GM18498 (cell line): ENCODE measurements at regions not wholly inside any gene's neighbourhood (a gene's known extent, or its start where the extent isn't known, plus 50 kb on each side); places are given as distances from the start of the nearest gene placed in this dataset.
A peak's percentile ranks its signal among the peaks of the same experiment; 100 is the strongest.
"Not testable (repeated sequence)": the region's sequence is repeated elsewhere in the genome, so short reads cannot be mapped to it uniquely, and the experiment has no call there.

Experiments used
- ATAC-seq: cut with Tn5 transposase; IDR thresholded peaks from one replicate; pipeline ENCODE4 v1.9.1; 2021; ENCODE audit warnings: mild to moderate bottlenecking, moderate library complexity; ENCODE audit not compliant: unreplicated experiment

DNA sequence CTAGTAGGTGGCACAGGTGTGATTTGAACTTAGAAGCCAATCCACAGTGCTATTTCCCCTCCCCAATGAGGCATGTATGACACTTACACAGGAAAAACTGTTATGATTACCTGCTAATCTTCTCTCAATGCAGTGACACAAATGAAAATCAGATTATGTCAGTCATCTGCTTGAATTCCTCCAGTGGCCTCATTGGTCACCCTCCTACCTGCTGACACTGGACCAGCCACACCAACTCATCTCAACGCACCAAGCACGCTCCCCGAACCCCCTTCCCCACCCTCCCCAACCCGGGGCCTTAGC, 82.2 kb upstream of the SEC11C start:
- no peak for ATAC-seq

DNA sequence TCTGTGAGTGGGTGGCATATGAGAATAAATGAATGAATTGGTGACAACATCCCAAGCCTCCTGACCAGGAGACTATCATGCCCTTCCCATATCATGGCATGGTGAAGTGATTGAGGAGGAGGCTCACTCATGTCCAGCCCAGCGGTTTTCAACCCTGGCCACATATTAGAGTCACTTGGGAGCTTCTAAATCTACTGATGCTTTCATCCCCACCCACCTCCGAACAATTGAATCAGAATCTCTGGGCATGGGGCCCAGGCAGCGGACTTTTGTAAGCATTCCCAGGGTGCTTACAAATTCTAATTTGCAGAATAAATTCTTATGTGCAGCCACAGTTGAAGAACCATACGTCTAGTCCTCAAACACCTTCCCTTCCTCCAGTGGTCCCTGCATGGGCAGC, 81.7 kb upstream of the SEC11C start:
- no peak for ATAC-seq

DNA sequence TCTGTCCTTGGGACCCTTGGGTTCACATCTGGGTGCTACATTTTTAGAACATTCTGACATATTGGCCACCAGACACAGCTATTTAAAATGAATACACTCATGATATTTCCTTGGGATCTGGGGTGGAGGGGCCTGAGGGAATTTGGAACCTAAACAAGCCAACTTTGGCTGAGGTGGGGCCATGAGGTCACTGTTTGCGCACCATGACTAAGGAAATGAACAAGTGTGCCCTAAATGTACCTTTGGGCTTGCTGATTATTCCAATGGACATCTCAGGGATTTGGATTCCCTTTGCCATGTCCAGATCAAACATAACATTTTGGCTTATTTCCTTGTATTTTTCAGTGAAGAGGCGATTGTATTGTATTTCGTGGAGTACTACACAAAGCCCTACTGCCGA, 80.5 kb upstream of the SEC11C start:
- no peak for ATAC-seq

DNA sequence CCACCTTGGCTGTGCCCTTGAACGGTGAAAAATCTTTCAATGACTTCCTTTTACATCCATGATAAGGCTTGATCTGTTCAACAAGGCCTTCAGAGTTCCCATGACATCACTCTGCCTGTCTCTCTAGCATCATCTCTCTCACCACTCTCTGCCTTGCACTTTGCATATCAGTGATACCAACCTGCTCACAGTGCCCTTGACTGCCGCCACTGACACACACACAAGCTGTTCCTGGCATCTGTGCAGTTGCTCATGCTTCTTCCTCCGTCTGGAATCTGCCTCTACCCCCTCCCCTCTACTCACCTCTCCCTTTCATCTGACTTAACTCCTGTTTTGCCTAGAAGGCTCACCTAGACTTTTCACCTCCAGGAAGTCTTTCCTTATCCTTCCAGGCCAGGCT, 79.1 kb upstream of the SEC11C start:
- no peak for ATAC-seq

DNA sequence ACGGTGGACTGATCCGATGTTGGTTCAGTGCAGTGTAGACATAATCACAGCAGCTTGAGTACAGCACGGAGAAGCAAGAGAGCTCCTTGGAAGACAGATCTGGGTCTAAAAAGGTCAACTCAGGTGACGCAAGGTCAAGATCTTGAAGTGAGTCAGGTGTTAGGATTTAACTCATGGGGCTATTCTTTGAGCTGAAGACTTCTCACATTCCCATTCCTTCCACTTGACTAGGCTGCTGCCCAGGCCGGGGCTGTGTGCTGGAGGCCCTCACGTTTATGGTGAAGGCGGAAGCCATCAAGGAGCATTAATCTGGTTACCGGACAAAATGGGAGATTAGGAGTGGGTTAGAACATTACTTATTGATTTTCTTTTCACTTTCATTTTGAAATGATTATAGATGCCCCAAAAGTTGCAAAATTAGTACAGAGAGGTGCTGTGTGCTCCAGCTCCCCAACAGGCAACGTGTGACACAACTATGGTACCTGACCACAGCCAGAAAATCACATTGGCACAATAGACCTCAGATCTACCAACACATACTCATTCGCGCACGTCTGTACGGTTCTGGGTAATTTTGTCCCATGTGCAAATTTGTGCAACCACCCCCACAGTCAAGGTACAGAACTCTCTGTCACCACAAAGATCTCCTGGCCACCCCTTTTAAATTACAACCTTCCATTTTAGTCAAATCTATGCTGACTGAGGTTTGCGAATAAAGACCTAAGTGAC, 77.6 kb upstream of the SEC11C start:
- ATAC-seq = no peak

DNA sequence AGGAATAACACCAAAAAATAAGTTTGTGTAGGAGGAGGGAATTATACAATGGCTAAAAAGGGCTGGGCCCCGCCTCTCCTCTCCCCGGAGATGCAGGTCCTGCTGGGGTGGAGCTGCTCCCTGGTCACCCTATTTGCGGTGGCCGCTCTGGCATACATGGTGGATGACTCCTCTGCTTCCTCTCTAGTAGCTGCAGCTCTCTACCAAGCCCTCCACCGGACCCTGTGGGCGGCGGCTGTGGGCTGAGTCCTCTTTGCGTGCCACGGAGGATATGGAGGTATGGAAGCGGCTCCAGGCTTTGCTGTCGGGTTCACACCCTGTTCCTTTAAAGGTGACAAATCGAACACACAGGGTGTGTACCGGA, 77.1 kb upstream of the SEC11C start:
- ATAC-seq = no peak

DNA sequence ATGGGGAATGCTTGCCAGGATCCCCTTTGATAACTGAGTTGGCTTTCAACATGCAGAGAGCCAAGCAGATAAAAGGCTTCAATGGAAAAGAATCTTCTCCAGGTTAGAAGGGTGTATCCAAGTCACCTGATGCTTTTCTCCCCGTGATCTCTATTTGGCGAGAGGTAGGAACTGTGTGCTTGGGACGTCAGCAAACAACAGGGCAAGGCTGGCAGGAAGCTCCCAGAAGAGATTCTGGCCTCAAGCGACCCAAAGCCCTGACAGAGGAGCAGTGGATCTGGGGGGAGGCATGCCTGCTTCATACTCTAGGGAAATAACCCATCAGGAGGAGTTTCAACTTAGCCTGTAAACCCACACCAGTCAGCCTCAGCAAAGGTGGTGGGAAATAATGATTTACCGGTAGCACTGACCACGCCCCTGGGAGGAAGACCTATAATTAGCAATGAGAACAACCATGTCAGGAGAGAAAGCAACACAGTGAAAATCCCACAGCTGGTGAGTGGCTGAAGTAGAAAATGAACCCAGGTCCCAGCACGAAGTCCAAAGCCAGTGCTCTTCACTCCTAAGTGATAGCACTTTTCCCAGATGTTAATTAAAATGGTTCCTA, 76.3 kb upstream of the SEC11C start:
- ATAC-seq = no peak

DNA sequence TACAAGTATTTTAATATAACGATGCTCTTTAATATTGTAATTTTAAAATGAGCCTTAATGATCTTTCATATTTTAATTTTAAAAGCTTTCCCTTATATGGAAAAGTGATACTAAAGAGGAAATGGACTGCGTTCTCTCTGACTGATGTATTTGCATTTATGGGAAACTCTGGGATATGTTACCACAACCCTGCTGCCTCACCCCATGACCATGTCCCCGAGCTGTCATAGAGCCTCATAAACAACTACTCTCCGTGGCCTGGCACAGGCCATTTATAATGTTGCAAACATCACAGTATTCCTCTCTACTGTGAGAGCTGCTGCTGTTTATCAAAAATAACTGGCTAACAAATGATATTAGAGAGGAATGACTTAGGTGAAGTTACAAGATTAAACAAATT, 75.8 kb upstream of the SEC11C start:
- no peak for ATAC-seq

DNA sequence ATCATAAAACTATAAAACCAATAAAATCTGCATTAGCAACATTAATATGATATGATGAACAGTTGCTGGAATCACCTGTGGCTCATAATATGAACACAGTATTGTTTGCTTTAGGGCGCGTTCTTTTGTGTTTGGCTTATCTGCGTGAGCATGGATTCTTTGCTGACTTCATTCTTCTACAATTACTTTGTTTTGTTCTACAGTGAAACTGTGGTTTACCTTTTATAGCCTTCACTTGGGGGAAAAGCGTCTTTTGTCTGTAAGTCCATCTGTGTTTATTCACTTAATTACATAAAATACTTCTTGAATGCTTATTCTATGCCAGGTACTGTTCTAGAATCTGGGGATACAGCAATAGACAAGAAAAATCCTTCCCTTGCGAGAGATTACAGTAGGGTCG, 74.0 kb upstream of the SEC11C start:
- no peak for ATAC-seq

DNA sequence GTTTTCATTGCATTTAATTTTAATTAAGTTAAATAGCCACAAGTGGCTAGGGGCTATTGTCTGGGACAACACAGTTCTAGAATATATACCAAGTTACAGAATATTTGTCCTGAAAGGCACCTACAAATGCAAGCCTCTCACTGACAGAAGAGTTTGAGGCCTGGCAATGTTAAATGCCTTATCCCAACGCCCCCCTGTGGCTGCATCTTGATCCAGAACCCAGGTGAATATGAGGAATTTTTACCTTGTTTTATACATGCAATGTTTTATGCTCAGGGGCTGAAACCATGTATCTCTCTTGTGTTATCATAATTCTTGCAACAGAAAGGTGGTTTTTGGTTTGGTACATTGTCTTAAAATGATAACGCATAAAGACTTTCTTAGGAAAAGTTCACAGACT, 71.8 kb upstream of the SEC11C start:
- no peak for ATAC-seq

DNA sequence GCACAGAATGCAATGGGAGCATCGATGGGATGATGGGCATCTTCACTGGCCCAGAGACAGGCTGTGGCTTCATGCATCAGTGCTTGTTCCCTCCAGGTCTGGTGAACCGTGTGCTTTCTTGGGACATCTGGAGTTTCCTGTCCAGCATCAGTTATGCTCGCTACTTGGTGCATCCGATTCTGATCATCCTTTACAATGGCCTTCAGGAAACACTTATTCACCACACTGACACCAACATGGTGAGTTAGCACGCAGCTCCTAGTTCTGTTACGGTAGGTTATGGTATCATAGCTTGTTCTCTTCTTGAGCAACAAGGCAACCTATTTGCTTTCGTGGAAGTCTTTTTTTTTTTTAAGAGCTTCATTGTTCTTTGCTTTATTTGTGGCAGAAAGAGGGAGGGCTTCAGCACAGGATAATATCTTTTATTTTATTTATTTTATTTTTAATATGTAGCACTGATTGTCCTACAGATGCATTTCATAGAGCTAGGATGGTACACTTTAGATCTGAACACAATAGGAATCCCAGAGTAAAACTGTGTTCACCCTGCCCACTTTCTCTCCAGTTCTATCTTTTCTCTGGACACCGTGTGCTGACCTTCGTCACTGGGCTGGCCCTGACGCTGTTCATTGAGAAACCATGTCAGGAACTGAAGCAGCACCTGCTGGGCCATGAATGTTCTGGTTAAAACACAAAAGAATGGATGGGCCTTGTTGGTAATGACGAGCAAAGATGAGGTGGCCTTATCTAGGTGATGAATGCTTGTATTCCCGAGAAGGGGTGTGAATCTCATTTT, 71.2 kb upstream of the SEC11C start:
- ATAC-seq = no peak

DNA sequence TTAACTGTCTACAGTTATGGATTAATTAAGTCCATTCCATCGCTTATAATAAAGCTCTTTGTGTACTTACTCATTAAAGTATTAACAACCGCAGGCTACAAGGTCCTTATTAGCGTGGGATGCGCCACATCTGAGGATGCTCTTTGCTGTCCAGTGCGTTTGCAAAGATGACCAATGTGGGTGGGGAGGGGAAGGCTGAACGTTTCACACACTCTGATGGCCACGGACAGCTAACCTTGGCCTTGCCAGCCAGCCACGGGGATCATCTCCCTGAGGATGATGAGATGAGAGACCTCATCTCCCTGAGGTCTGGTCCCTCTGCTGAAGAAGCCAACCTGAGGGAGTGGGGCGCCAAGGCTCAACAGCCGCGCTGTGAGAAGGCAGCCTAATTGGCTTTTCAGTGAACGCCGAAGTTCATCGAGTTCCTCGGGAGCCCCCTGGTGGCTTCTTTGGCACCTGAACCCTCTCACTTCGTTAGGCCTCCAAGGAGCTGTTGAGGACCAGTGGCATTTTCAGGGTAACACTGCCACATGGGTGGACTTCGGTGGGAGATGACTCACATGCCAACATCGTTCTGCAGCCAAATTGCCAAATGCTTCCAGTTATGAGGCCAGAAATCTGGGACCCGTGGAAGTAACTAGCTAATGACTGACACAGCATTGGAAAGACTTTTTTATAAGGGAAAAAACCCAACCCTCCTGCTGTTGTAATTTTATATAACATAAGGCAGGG, 69.3 kb upstream of the SEC11C start:
- ATAC-seq = peak; percentile 72

DNA sequence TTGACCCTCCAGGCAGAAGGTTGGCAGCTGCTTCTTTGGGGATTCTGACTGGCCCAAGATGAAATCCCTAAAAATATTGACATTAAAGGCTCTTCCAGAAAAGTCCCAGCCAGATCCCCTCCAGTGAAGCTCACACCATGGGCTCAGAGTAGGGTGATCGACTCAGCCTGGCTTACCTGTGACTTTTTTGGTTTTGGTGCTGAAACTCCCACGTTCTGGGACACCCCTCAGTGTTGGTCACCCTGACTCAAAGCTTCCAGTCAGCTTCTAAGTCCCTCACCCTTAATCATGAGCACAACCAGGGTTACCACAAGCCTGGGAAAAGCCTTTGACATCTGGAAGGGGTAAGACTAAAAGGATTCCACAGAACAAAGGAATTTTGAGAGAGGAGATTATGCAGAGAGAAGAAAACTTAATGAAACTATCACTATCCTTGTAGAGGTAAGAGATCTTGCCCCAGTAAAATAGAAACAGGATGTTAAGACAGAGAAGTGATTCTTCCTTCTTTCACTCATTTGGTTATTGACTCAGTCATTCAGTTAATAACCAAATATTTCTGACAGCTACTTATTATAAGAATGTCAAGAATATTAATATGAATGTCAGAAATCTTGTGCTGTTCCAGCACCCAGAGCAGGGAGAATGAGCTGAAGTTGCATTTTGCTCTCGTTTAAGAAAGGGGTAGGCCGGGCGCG, 66.8 kb upstream of the SEC11C start:
- peak; percentile 59 for ATAC-seq

DNA sequence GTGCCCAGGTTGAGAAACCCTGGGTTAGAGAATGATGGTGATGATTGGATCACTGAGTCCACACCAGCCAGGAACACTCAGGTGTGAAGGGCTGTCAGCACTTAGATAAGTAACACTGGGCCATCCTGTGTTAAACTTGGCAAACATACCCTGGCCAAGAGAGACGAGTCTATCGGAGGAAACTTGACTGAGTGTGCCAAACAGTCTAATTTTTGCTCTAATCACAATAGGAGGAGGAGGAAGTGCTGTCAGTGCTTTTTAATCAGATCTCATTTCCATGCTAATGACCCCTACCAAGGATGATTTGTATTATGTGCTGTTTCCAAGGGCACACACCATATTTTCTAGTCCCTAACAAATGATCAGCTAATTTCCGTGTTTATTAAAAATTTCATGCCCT, 63.8 kb upstream of the SEC11C start:
- no peak for ATAC-seq

DNA sequence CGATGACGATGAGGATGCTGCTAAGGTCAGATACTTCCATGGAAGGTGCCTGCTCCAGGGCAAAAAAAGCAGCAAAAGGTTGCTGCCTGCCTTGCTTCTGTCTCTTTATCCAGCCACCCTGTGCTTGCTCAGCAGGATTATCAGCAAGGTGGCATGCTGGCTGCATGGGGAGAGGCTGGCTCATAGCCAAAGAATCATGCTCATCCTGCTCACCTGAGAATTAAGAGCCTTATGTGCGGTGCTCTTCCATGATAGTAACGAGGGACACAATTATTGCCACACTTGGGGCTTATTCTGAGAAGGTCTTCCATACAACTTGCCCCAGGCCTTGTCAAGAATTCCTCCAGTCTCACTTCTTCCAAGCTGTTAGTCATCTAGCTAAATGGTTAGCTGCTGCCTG, 60.4 kb upstream of the SEC11C start:
- no peak for ATAC-seq

DNA sequence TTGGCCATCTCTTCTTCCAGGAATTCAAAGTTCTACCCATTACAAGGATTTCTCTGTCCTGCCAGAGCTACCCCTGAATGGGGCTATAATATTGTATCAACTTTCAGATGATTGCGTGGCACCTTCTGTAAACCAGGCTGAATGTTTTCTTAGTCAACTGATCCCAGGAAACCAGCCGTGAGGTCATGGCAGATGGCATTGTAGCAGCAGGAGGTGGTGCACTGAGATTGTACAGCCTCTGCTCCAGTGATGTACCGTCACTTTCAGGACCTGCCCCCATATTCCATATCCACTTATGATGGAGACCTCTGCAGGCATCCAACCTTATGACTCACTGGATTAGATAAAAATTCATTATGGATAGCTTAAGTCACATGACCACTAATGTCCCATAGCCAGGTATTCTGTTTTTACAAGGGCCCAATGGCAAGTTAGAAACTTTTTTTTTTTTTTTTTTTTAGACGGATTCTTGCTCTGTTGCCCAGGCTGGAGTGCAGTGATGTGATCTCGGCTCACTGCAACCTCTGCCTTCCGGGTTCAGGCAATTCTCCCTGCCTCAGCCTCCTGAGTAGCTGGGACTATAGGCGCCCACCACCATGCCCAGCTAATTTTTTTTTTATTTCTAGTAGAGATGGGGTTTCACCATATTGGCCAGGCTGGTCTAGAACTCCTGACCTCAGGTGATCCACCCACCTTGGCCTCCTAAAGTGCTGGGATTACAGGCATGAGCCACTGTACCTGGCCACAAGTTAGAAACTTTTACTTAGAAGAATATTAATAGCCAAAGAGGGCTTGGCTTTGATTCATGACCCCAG, 59.8 kb upstream of the SEC11C start:
- not testable (repeated sequence) for ATAC-seq

DNA sequence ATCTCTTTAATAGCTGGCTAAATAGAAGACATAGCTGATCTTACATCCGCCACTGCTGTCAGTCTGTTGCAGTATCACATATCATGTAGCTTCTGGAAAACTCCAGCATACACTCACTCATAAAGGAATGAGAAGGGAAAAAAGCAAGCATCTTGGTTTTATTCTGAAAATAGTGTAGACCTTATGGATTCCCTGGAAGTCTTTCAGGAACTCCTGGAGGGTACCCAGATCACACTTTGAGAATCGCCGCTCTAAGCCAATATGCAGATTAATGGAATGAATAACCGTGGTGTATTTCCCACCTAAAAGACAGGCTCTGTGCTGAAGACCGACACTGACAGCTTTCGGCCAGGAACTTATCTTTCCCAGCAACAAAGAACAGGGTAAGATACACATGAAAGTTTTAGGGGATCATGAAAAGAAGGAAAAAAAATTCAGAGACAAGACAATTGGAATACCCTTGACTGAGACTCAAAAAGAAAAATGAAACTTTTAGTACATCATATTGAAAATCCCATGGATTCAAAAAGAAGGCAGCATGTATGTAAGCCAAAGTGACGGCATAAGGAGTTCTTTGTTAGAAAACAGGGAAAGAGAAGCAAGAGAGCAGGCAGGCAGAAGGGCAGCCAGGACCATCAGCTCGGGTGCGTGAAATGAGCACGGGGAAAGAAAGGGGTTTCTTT, 56.4 kb upstream of the SEC11C start:
- no peak for ATAC-seq

DNA sequence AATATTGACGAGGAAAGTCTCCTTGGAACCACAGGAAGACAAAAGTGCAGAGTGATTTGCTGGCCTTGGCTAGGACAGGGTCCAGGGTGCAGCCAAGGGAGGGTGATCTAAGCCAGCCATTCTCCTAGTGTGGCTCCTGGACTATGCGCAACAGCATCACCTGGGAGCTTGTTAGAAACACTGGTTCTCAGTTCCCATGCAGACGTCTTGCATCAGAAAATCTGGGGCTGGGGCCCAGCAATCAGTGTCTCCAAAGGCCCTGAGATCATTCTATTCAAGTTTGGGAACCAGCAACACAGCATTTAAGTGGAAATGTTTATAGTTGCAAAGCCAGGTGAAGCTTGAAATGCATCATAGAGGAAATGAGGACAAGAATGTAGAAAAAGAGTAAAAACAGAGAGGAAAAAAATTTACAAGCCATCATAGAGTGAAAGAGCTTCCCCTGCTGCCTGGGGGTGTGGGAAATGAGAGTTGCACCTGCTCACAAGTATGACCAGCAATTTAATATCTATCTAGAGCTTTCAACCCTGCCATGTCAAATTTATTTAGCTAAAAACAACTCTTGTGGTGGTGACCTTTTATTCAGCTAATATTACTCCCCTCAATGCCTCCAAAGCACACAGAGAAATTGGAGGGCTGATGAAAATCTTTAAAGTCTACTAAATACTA, 54.4 kb upstream of the SEC11C start:
- ATAC-seq = no peak

DNA sequence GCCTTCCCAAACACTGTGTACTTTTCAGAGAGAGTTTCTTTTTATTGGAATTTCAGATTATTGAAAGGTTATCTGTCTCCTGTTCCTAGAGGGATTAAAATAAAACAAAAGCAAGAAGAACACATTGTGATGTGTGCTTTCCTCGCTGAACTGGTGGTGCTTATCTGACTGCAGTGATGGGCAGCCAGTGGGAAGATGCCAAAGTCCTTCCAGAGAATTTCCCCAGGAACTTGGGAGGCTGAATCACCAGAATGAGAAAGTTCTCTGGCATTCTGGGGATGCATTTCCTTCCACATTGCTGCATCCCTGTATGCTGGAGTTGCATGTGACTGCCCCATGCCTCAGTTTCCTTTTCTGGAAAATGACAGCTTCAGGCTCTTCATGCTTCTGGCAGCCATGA, 53.9 kb upstream of the SEC11C start:
- ATAC-seq = no peak
